DND-41 (cell line): ENCODE measurements at regions not wholly inside any gene's neighbourhood (a gene's known extent, or its start where the extent isn't known, plus 50 kb on each side); places are given as distances from the start of the nearest gene placed in this dataset.

ENCODE experiments used
- CTCF ChIP-seq: IDR thresholded peaks from 2 replicates; pipeline ENCODE4 v1.5.1; 2012; ENCODE audit warnings: borderline replicate concordance, low read length, moderate library complexity, mild to moderate bottlenecking; ENCODE audit not compliant: poor library complexity, severe bottlenecking; ENCODE audit errors: extremely low read depth
- EZH2 ChIP-seq: IDR thresholded peaks from 3 replicates; pipeline ENCODE4 v1.6.1; 2012; ENCODE audit warnings: borderline replicate concordance, low read depth, mild to moderate bottlenecking, moderate library complexity, low read length, inconsistent platforms; ENCODE audit not compliant: severe bottlenecking

GRCh38 chr6:157727629-157728182, 95.3 kb upstream of the SNX9 start:
- TF ChIP-seq CTCF: no peak
- no peak for TF ChIP-seq EZH2
